ENCODE measurements at regions not wholly inside any gene's neighbourhood (a gene's known extent, or its start where the extent isn't known, plus 50 kb on each side); places are given as distances from the start of the nearest gene placed in this dataset.

DNA sequence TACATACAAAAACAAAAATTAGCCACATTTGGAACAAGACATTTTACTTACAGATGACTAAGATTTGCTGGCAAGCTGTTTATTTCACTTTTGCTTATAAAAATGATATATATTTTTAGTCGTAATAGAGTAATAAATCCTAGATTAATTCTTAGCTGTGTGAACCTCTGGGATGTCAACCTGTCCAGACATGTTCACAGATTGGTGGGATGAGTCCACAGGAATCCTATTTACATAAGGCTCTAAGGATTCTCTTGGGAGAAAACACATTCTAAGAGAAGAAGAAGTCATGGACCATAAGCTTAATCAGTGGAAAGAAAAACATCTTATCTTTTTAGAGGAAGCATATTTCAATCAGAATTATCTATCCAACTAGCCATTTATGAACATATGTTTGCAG lies 797.4 kb downstream of the C12orf50 start:
- DNase-seq (ENCODE audit: low spot score) = no peak
- in situ Hi-C loops (cut with MboI; ENCODE audit: low sequenced_read_pairs, unreplicated experiment) = no loop called here
- TF ChIP-seq, protein P1, sequence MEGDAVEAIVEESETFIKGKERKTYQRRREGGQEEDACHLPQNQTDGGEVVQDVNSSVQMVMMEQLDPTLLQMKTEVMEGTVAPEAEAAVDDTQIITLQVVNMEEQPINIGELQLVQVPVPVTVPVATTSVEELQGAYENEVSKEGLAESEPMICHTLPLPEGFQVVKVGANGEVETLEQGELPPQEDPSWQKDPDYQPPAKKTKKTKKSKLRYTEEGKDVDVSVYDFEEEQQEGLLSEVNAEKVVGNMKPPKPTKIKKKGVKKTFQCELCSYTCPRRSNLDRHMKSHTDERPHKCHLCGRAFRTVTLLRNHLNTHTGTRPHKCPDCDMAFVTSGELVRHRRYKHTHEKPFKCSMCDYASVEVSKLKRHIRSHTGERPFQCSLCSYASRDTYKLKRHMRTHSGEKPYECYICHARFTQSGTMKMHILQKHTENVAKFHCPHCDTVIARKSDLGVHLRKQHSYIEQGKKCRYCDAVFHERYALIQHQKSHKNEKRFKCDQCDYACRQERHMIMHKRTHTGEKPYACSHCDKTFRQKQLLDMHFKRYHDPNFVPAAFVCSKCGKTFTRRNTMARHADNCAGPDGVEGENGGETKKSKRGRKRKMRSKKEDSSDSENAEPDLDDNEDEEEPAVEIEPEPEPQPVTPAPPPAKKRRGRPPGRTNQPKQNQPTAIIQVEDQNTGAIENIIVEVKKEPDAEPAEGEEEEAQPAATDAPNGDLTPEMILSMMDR (IDR thresholded peaks at IDR 0.05; ENCODE audit: borderline replicate concordance, control extremely low read depth, extremely low read depth, insufficient read depth, missing control alignments) = no peak

GRCh38 chr12:87230441-87230840 lies 798.8 kb downstream of the C12orf50 start:
- TF ChIP-seq, protein P1 (IDR thresholded peaks at IDR 0.05; ENCODE audit: borderline replicate concordance, control extremely low read depth, extremely low read depth, insufficient read depth, missing control alignments) = no peak
- in situ Hi-C loops (cut with MboI; ENCODE audit: low sequenced_read_pairs, unreplicated experiment) = no loop called here
- DNase-seq (ENCODE audit: low spot score) = no peak

DNA sequence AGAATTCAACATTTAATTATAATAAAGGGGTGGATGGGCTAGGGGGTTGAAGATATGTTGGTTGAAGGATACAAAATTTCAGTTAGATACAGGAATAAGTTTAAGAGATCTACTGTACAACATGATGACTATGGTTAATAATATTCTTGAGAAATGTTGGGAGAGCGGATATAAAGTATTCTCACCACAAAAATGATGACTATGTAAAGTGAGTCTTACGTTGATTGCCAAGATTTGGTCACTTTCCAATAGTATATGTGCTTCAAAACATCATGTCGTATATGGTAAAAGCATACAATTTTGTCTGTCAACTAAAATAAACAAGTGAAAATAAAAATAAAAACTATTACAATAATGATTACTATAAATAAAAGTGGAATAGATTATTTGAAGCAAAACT lies 802.0 kb downstream of the C12orf50 start:
- TF ChIP-seq, protein P1 (IDR thresholded peaks at IDR 0.05; ENCODE audit: borderline replicate concordance, control extremely low read depth, extremely low read depth, insufficient read depth, missing control alignments) = no peak
- DNase-seq (ENCODE audit: low spot score) = no peak
- in situ Hi-C loops (cut with MboI; ENCODE audit: low sequenced_read_pairs, unreplicated experiment) = no loop called here

- TF ChIP-seq, protein P1 (IDR thresholded peaks at IDR 0.05; ENCODE audit: borderline replicate concordance, control extremely low read depth, extremely low read depth, insufficient read depth, missing control alignments) = no peak
- in situ Hi-C loops (cut with MboI; ENCODE audit: low sequenced_read_pairs, unreplicated experiment) = no loop called here
- DNase-seq (ENCODE audit: low spot score) = no peak
These were observed 811.7 kb downstream of the C12orf50 start for GRCh38 chr12:87217491-87217890.

DNA sequence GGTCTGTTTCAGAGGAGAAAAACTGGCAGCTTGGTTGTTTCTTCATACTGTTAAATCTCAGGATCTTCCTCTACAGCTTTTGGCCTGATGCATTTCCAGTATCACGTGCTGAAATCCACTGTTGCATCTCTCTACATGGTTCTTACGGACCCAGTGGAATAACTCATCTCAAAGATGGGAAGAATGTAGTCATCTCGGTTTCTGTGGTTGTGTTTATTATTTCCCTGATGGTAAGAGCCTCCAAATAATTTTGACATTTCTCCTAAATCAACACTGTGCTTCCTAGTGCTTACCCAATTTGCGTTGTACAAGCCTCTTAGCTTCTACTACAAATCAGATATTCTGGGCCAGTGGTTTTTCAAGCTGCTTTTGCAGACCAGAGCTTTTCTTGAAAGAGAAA lies 812.8 kb downstream of the C12orf50 start:
- TF ChIP-seq, protein P1 (IDR thresholded peaks at IDR 0.05; ENCODE audit: borderline replicate concordance, control extremely low read depth, extremely low read depth, insufficient read depth, missing control alignments) = no peak
- DNase-seq (ENCODE audit: low spot score) = no peak
- in situ Hi-C loops (cut with MboI; ENCODE audit: low sequenced_read_pairs, unreplicated experiment) = no loop called here

GRCh38 chr12:87202189-87202588 lies 827.0 kb downstream of the C12orf50 start:
- in situ Hi-C loops (cut with MboI; ENCODE audit: low sequenced_read_pairs, unreplicated experiment) = no loop called here
- no peak for DNase-seq (ENCODE audit: low spot score)
- TF ChIP-seq, protein P1 (IDR thresholded peaks at IDR 0.05; ENCODE audit: borderline replicate concordance, control extremely low read depth, extremely low read depth, insufficient read depth, missing control alignments) = no peak

- no peak for DNase-seq (ENCODE audit: low spot score)
- in situ Hi-C loops (cut with MboI; ENCODE audit: low sequenced_read_pairs, unreplicated experiment) = no loop called here
- TF ChIP-seq, protein P1 (IDR thresholded peaks at IDR 0.05; ENCODE audit: borderline replicate concordance, control extremely low read depth, extremely low read depth, insufficient read depth, missing control alignments) = no peak
These were observed 827.6 kb downstream of the C12orf50 start for GRCh38 chr12:87201598-87201997.

Measured in GM13976 (cell line).